ENCODE measurements at regions not wholly inside any gene's neighbourhood (a gene's known extent, or its start where the extent isn't known, plus 50 kb on each side); places are given as distances from the start of the nearest gene placed in this dataset.

DNA sequence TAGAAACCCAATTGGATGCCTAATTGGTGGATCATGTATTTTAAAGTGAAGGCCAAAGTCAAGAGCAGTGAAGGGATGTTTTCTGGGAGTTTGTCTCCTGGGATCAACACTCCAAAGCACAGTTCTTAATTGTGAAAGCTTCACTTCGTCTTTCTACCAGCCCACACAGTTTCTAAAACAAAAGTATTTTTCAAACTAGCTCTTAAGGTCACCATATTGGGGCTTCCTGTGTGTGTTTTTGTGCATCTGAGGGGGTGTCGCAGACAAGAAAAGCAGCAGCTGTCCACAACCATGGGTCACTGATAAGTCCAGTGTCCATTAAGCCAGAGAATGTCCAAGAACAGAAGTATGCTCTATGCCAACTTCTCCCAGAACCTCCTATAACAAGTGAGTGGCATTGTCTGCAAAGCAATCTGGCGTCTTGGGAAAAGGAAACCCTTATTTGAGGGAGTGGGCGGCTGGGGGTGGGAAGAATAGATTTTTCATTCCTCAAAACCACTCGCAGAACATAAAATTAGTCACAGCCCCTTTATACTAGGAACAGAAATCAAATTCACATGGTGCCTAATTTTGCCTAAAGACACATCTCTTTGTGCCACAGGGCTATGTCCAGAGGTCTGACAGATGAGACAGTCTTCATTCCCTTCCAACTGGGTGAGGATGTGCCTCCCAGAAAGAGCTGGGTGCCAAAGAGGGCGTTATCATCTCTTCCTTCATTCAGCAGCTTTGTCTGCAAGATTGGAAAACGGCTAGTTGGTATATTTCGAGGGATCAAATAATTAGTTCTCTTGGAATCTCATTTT lies 610.4 kb downstream of the BCOR start:
- no peak for TF ChIP-seq POLR2A (IDR thresholded peaks at IDR 0.05)
- TF ChIP-seq, protein P1, sequence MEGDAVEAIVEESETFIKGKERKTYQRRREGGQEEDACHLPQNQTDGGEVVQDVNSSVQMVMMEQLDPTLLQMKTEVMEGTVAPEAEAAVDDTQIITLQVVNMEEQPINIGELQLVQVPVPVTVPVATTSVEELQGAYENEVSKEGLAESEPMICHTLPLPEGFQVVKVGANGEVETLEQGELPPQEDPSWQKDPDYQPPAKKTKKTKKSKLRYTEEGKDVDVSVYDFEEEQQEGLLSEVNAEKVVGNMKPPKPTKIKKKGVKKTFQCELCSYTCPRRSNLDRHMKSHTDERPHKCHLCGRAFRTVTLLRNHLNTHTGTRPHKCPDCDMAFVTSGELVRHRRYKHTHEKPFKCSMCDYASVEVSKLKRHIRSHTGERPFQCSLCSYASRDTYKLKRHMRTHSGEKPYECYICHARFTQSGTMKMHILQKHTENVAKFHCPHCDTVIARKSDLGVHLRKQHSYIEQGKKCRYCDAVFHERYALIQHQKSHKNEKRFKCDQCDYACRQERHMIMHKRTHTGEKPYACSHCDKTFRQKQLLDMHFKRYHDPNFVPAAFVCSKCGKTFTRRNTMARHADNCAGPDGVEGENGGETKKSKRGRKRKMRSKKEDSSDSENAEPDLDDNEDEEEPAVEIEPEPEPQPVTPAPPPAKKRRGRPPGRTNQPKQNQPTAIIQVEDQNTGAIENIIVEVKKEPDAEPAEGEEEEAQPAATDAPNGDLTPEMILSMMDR (IDR thresholded peaks at IDR 0.05), result no peak

Measured in uterus (tissue), 2 donors.